ENCODE measurements at regions not wholly inside any gene's neighbourhood (a gene's known extent, or its start where the extent isn't known, plus 50 kb on each side); places are given as distances from the start of the nearest gene placed in this dataset.
A peak's percentile ranks its signal among the peaks of the same experiment; 100 is the strongest.
"Not testable (repeated sequence)": the region's sequence is repeated elsewhere in the genome, so short reads cannot be mapped to it uniquely, and the experiment has no call there.

DNA sequence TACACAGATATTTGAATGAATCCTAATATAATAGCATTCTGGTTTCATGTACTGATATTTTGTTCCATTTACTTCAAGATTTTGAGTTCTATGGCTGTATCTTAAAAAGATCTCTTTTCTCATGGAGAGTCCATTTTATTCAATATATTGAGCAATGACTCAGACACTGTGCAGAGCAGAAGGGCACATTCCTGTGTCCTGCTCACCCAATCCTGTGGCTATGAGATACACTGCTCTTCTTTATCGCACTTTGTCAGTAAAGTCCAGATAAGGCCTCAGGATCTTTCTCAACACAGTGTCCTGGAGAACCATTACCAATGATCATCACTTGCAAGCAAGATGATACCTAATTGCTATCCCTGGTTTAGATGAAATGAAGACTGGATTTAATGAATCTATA is 155.0 kb downstream of the CYSLTR2 start:
- ATAC-seq: no peak

DNA sequence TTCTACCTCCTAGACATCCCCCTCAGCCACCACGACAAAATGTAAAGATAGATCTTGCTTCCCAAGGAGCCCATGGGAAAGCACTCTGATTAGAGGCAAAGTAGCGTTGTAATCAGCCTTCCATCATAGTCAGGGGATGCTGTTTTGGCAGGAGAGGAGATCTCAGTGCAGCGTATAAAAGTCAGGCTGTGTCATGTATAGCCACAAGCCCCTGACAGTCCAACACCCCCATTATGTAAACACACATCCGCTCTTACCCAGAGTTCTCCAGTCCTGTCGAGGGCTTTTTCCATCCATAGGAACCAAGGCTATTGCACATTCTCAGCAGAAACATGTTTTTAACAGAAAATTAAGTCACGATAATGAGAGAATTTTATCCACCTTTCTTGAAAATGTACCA is 156.3 kb downstream of the CYSLTR2 start:
- no peak for ATAC-seq

DNA sequence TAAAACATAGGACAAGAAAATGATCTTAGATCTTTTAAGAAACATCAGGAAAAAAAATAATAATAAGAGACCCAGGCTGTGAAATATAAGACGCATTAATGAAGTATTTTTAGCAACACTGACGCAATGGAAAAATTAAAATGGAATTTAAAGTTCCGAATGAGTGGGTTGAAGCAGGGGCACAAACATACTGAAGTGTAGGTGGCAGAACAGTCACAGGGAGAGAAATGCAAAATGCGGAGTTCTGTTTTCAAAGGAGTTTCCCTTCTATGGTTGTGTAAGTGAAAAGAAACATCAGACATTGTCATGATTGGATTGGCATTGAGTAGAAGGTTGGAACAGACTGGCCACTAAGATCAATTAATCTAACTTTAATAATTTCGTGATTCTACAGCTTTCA is 159.8 kb downstream of the CYSLTR2 start:
- ATAC-seq: no peak

DNA sequence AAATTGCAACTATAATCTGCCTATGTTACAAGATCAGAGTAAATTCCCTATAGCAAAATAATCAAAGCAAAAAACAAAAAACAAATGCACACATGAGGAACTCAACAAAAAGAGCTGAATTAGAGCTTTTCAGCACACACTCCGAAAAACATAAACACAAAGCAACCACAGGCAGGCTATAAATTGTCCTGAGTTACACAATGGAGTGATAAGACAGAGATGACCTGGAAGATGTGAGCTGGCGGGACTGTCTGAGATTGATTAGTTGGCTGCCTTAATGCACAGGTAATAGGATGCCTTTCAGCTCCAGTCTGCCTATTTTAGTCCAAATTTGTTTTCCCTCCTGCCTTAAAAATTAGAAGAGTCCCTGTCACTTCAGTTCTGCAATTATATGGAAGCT is 159.0 kb upstream of the FNDC3A start:
- ATAC-seq: no peak

DNA sequence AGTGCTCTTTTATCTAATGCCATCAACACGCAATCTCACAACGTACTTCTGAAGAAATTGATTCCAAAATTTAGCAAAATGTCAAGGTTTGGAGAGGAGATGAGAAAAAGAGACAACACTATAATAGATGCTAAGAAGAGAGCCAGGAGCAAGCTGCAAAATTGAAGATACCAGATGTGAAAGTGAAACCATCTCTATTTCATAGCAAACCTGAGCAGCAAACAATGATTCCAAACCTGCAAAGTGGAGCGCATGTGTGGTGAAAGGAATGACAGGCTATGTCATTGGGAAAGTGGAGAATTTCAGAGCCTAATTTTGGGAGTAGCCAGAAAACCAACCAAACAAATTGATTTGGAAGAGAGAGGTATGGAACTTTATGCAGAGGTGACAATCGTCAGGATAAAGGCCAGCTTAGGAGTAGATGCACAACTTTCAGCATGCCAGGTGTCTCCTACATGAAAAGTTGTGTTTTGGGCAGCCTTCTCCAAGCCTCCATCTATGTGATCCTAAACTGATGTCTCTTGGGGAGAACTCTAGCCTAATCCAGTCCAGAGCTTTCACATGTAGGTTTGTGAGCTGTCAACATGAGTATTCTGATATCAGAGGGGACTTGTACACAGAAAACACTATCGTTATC is 158.4 kb upstream of the FNDC3A start:
- no peak for ATAC-seq

DNA sequence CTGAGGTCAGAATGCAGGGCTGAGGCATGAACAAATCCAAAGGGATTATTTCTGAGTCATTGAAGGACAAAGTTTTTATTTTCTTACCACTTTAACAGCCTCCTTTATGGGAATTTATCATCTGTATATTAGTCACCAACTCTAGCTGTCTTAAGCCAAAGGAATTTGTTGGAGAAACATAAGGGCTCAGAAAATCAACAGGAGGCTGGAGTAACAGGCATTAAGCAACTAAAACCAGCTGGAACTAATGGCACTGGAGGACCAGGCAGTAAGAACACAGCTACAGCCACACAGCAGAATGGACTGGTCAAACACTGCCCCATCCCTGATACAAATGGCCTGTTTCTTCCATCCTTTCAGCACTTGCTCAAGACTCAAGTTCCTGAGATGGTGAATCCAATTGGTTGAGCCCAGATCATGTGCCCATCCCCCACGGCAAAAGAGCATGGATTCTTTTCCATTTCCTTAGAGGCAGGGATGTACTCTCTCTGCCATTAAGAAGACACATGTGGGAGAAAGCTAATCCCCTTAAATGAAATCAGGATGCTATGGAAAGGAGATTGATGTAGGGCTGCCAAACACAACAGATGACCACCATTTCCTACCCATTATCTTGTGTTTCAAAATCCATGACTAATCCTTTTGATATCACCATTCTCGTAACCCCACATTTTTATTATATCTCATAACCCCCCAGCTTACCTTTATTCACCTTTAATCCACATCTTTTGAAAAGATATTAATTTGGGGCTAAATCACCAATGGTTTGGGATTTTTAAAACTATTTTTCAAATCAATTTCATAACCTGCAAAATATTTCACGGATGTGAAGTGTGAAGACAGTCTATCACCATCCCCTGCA is 157.0 kb upstream of the FNDC3A start:
- peak; percentile 63 for ATAC-seq

DNA sequence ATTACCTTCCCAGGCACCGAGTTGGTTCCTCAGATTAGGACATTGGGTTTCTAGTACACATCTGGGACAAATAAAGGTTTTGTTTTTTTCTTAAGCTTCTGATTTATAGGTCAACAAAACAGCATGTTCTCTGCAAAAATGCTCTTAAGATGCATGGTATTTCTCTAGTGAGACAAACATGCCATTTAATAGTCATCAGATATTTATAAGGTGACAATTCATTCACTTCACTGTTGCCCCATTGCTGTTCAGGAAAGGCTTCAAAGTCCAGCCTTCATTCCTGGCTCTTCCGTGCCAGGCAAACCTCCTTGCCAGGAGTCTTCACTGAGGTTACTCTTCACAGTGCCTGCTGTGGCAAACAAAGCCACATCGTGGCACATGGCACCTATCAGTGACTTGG is 156.3 kb upstream of the FNDC3A start:
- ATAC-seq: no peak

DNA sequence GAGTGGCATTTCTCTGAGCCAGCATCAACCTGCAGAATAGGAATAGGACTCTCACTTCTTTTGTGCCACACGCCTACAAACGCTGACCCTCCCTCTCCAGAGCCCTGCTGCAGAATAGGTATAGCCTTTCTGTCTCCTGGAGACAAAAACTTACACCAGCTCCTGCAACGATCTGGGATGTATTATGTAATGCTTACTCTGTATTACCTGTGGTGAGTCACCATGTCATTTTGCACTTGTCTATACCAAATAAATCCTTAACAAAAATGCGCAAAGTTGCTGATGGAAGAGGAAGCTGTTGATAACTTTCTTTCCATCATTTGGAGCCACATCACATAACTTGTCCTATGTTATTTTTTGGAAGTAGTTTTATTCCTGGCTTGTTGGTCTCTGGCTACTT is 155.8 kb upstream of the FNDC3A start:
- peak; percentile 56 for ATAC-seq

DNA sequence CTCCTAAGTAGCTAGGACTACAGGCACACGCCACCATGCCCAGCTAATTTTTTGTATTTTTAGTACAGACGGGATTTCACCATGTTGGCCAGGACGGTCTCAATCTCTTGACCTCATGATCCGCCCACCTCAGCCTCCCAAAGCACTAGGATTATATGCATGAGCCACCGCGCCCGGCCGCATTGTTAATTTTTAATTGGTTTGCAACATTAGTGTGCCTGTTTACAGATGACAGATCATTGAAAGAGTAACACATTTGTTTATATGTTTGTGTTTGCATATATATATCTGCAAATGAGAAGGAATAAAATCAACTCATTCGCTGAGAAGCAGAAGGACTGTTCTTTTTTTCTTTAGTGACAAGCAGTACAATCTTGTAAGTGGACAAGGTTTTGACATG is 152.2 kb upstream of the FNDC3A start:
- ATAC-seq: not testable (repeated sequence)

DNA sequence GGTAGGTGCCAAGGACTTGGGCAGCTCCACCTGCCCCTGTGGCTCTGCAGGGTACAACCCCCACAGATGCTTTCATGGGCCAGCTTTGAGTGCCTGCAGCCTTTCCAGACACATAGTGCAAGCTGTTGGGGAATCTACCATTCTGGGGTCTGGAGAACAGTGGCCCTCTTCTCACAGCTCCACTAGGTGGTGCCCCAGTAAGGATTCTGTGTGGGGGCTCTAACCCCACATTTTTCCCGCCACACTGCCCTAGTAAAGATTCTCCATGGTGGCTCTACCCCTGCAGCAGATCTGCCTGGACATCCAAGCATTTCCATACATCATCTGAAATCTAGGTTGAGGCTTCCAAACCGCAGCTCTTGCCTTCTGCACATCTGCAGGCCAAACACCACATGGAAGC is 149.7 kb upstream of the FNDC3A start:
- ATAC-seq: no peak

DNA sequence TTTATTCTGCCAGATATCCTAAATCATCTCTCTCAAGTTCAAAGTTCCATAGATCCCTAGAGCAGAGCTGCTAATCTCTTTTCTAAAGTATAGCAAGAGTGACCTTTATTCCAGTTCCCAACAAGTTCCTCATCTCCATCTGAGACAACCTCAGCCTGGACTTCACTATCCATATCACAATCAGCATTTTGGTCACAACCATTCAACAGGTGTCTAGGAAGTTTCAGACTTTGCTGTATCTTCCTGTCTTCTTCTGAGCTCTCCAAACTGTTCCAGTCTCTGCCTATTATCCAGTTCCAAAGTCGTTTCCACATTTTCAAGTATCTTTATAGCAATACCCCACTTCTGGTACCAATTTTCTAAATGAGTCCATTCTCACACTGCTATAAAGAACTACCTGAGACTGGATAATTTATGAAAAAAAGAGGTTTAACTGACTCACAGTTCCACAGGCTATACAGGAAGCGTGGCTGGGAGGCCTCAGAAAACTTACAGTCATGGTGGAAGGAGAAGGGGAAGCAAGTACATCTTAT is 148.7 kb upstream of the FNDC3A start:
- ATAC-seq: not testable (repeated sequence)

DNA sequence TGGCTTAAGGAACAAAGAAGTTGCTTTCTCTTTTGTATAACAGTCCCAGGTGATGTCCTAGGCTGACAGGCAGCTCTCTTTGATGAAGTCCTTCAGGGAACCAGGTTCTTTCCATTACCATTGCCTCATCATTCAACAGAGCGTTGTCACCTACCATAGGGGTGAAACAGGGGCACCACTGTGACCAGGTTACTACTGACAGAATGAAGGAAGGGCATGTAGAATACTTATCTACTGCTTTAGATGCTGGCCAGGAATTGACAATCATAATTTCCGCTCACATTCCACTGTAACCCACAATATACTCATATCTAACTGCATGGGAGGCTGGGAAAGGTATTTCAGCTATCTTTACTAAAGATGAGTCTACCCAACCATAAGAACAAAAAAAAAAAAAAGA is 148.0 kb upstream of the FNDC3A start:
- no peak for ATAC-seq

DNA sequence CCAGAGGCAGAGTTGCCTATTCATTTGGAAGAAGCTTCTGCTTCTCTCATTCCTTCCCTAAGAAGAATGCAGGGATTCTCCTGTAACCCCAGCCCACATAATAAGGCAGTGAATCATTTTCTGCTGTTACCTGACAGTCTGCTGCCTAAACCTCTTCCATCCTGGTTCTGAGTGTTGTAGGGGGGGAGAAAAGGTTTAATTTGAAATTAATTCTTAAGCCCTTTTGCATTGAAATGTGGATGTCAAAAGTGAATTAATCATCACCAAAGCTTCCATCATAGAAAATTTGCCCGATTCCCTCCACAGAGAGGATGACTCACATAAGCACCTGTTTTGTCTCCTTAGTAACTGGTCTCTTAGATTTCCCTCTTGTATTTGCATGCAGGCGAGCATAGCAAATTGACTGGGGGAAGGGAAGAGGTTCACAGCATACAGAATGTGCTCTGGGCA is 146.7 kb upstream of the FNDC3A start:
- ATAC-seq: no peak

DNA sequence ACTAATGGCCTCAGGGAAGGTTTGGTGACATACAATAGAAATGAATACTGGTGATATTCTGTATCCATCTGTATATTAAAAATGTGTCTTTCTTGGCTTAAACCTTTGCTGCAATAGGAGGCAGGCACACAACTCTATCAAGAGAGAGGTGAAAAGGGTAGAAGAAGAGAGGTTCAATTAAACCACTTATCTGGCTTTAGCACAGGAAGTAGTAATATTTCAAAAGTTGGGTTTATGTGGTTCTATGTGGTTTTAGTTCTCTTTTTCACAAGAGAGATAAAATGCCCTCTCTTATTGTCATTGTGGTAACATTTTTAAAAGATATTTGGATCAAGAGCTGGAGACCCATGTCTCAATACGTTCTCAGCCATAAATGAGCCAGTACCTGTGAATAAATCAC is 146.2 kb upstream of the FNDC3A start:
- ATAC-seq: no peak

DNA sequence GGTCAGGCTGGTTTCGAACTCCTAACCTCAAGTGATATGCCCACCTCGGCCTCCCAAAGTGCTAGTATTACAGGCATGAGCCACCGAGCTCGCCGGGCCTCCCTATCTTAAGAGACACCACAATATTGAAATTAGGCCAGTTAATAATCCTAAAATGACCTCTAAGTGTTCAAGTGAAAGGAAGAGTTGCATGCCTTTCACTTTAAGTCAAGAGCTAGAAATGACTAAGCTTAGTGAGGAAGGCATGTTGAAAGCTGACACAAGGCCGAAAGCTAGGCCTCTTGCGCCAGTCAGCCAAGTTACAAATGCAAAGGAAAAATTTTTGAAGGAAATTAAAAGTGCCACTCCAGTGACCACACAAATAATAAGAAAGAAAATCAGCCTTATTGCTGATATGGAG is 144.5 kb upstream of the FNDC3A start:
- no peak for ATAC-seq

DNA sequence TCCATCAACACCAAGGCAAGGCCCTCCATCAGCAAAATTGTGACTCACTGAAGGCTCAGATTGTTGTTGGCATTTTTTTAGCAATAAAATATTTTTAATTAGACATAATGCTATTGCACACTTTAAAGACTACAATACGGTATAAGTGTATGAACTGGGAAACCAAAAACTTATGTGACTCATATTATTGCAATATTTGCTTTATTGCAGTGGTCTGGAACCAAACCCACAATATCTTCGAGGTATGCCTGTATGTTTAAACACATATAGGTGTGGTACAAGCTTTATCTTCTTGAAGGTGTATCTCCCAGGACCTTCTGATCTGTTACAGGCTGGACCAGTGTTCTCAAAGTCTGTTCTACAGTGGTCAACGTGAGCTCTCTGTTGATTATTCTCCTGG is 142.3 kb upstream of the FNDC3A start:
- ATAC-seq: no peak

DNA sequence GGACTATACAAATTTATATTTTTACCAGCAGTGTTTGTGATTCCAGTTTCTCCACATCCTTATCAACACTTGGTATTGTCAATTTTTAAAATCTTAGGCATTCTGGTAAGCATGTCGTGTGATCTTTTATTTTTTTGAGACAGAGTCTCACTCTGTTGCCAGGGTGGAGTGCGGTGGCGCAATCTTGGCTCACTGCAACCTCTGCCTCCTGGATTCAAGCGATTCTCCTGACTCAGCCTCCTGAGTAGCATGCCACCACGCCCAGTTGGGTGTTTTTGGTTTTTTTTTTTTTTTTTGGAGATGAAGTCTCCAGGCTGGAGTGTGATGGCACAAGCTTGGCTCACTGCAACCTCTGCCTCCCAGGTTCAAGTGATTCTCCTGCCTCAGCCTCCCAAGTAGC is 140.4 kb upstream of the FNDC3A start:
- ATAC-seq: not testable (repeated sequence)

DNA sequence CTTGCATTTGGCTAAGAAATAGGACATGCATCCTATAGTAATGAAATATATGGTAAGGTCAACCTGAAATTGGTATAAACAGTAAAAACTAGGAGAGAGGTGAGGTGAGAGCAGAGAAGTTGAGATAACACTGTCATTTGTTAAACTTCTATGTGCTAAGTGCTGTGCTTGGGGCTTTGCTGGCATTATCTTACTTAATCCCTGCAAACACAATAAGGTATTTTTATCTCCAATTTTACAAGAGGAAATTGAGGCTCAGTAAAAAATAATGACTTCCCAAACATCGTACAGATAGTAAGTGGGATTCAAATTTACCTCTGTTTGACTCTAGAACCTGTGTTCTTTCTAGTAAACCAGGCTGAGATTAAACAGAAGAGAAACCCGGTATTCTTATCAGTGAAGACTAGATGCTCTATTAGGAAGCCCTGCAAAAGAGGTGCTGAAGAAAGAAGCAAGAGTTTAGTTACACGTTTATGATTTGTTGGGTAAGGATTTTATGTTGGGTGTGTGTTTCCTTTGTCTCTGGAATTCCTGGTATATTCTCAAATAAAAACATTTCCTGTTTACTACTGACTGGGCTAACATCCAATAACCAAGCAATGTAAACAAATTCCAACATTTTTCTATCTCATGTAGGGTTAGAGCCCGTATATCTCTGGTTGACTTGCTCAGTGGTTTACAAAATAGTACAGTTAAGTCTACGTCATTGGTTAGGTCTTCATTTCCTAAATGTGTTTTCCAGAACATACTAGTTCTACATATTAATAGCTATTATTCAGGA is 137.3 kb upstream of the FNDC3A start:
- ATAC-seq: no peak

DNA sequence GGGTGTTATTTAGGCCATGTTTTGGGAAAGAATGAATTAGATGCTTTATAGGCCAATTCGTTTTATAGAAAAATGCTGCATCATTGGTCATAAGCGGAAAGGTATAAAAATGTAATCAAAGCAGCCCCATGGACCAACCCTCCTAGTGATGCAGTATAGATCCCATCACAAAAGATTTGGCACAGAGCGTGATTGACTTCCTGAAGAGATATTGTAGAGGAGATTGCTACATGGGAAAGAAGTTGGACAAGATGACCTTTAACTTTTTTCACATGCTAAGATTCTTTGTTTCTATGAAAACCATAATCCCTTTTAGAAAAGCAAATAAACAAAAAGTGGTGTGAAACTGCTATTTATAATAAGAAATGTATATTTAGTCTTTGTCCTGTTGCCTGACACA is 136.5 kb upstream of the FNDC3A start:
- no peak for ATAC-seq

DNA sequence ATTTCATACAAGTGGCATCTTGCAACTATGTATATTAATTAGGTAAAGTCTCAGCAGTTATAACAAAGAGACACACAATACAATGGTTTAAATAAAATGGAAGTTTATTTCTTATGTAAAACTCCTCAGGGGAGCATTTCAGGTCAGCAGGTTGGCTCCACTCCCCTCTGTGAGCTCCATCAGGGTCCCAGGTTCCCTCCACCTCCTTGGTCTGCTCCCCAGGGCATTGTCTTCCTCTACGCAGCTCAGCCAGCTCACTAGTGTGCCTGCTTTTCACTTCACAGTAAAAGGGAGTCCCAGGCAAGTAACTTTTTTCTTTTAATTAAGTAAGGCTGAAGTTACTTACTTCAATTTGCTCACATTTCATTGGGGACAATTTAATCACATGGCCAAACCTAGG is 135.3 kb upstream of the FNDC3A start:
- ATAC-seq: no peak

DNA sequence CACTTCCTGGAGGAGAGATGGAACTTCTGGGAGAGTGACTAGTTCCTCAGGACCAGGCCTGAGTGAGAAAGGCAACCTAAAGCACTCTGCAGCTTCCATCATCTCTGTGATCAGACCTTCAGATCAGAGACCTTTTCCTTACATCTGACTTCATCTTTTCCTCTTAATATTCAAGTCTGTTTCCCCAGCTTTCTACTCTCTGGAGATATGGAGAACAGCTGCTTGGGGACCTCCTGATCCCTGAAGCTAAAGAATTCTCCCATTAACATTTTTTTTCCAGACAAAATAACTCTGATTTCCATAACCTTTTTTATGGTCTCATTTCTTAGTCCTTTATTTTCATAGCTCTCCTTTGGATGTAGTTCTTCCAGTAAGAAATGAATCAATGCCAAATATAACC is 133.4 kb upstream of the FNDC3A start:
- ATAC-seq: no peak

DNA sequence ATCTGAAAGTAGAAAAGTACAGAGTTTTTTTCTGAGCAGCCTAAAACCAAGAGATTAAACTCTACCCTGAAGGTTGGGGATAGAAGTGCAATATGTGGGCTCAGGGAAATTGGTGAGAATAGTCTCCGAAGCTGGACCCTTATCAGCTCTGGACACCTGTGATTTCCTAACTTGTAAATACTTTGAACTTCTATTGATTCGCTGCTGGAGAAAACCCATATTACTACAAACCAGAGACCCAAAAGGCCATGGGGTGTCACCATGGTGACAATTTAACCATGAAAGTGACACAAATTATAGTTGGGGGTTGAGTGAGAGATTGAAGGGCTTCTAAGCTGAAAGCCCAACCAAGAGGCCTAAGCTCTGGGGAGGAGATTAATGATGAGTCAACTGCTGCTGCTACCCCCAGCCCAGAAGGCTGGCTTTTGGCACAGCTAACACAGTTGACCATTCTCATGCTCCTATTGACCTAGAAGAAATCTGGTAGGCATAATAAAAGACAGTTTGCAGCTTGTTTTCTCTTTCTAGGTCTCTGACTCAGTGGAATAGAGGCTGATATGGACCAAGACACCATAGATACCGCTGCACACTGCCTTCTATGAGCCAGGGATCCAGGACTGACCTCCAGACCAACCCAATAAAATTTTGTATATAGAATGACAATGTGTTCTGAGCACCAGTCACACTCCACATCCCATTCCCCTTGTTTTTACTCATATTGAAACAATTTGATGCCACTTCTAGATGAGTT is 131.9 kb upstream of the FNDC3A start:
- ATAC-seq: no peak

DNA sequence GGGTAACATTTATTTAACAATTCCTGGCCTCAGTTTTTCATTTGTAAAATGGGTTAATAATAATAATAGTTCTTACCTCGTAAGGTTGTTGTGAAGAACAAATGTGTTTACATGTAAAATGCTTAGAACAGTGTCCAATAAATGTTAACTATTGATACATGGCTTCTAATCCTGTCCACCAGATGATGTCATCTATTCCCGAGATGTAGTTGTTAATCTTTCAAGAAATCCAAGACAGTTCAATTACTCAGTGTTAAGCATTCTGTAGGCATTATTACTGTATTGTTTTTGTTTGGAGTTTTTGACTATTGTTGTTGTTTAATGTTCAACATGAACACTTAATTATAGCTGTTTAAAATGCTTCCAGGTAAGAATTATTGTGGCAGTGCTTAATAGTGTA is 131.0 kb upstream of the FNDC3A start:
- no peak for ATAC-seq

Measured in esophagus mucosa (tissue), 1 donor.